GM23338 (cell line): ENCODE measurements at regions not wholly inside any gene's neighbourhood (a gene's known extent, or its start where the extent isn't known, plus 50 kb on each side); places are given as distances from the start of the nearest gene placed in this dataset.

ENCODE experiments used
- ATAC-seq: fragments of 200-7000 bp; cut with Tn5 transposase; 3 replicates; pipeline ENCODE4 v1.9.1; 2020
- DNase-seq: peaks from one replicate; pipeline ENCODE4 v3.0.0-alpha.2; 2015; ENCODE audit warnings: low spot score
- H2AFZ ChIP-seq: fragments of 200-600 bp; sonication (generic); 2 replicates; pipeline ENCODE4 v1.8.0; 2016; ENCODE audit warnings: antibody characterized with exemption, mild to moderate bottlenecking, moderate library complexity
- H3F3A ChIP-seq: fragments of 200-600 bp; sonication (generic); replicated peaks from 2 replicates; pipeline ENCODE4 v1.8.0; 2017; ENCODE audit warnings: antibody characterized with exemption, mixed run types, low read depth
- H3K27ac ChIP-seq: fragments of 200-600 bp; sonication (generic); 2 replicates; pipeline ENCODE4 v1.6.1; 2016; ENCODE audit warnings: low read depth
- H3K27me3 ChIP-seq: fragments of 200-600 bp; sonication (generic); 2 replicates; pipeline ENCODE4 v1.8.0; 2016; ENCODE audit warnings: mild to moderate bottlenecking, mixed run types, moderate library complexity; ENCODE audit not compliant: insufficient read depth
- H3K36me3 ChIP-seq: fragments of 200-600 bp; sonication (generic); 2 replicates; pipeline ENCODE4 v1.8.0; 2016; ENCODE audit warnings: mild to moderate bottlenecking; ENCODE audit not compliant: insufficient read depth
- H3K4me1 ChIP-seq: fragments of 200-600 bp; sonication (generic); 2 replicates; pipeline ENCODE4 v1.8.0; 2016; ENCODE audit warnings: mild to moderate bottlenecking, moderate library complexity; ENCODE audit not compliant: insufficient read depth
- H3K4me2 ChIP-seq: fragments of 200-600 bp; sonication (generic); 2 replicates; pipeline ENCODE4 v1.7.1; 2017; ENCODE audit warnings: mixed run types
- H3K4me3 ChIP-seq: fragments of 200-600 bp; sonication (generic); 2 replicates; pipeline ENCODE4 v1.6.1; 2016; ENCODE audit warnings: mixed run types
- H3K79me2 ChIP-seq: fragments of 200-600 bp; sonication (generic); replicated peaks from 2 replicates; pipeline ENCODE4 v1.8.0; 2017; ENCODE audit warnings: mild to moderate bottlenecking; ENCODE audit not compliant: insufficient read depth
- H3K9me2 ChIP-seq: fragments of 200-600 bp; sonication (generic); 2 replicates; pipeline ENCODE4 v1.8.0; 2017; ENCODE audit not compliant: insufficient read depth
- H4K20me1 ChIP-seq: fragments of 200-600 bp; sonication (generic); replicated peaks from 2 replicates; pipeline ENCODE4 v1.8.0; 2017; ENCODE audit warnings: mild to moderate bottlenecking; ENCODE audit not compliant: insufficient read depth
- H3K27ac Mint-ChIP-seq: 2 replicates; pipeline ENCODE4 v1.8.0; 2020; ENCODE audit warnings: inconsistent platforms, mild to moderate bottlenecking, moderate library complexity, mixed read lengths
- H3K27me3 Mint-ChIP-seq: 3 replicates; pipeline ENCODE4 v1.8.0; 2022; ENCODE audit warnings: low read depth, mild to moderate bottlenecking, moderate library complexity, mixed read lengths, inconsistent platforms; ENCODE audit not compliant: insufficient read depth, poor library complexity
- H3K36me3 Mint-ChIP-seq: 3 replicates; pipeline ENCODE4 v1.8.0; 2021; ENCODE audit warnings: low read depth, mild to moderate bottlenecking, inconsistent platforms, moderate library complexity, mixed read lengths
- H3K4me1 Mint-ChIP-seq: 3 replicates; pipeline ENCODE4 v1.8.0; 2020; ENCODE audit warnings: mild to moderate bottlenecking, inconsistent platforms, mixed read lengths
- H3K4me3 Mint-ChIP-seq: 3 replicates; pipeline ENCODE4 v1.8.0; 2021; ENCODE audit warnings: moderate library complexity, mild to moderate bottlenecking, inconsistent platforms, mixed read lengths
- H3K9me3 Mint-ChIP-seq: 3 replicates; pipeline ENCODE4 v1.8.0; 2020; ENCODE audit warnings: moderate library complexity, mild to moderate bottlenecking, inconsistent platforms, mixed read lengths
- CREB1 ChIP-seq: fragments of 250-450 bp; sonication (Bioruptor Pico); IDR thresholded peaks from 2 replicates; pipeline ENCODE4 v1.5.0; 2020; ENCODE audit warnings: low read depth, mild to moderate bottlenecking, moderate library complexity
- EZH2 ChIP-seq: fragments of 200-600 bp; sonication (generic); IDR thresholded peaks from one replicate; pipeline ENCODE4 v1.8.0; 2017; ENCODE audit warnings: antibody characterized with exemption, mild to moderate bottlenecking, low read depth; ENCODE audit not compliant: unreplicated experiment
- EZH2phosphoT487 ChIP-seq: fragments of 200-600 bp; sonication (generic); IDR thresholded peaks from one replicate; pipeline ENCODE4 v1.8.1; 2018; ENCODE audit warnings: antibody characterized with exemption; ENCODE audit not compliant: unreplicated experiment
- JUNB ChIP-seq: IDR thresholded peaks from one replicate; pipeline ENCODE4 v1.6.1; 2016; ENCODE audit warnings: antibody characterized with exemption; ENCODE audit not compliant: unreplicated experiment
- NANOG ChIP-seq: IDR thresholded peaks from 2 replicates; pipeline ENCODE4 v1.6.1; 2016; ENCODE audit warnings: antibody characterized with exemption, borderline replicate concordance
- POLR2AphosphoS5 ChIP-seq: IDR thresholded peaks from 2 replicates; pipeline ENCODE4 v1.6.1; 2016; ENCODE audit warnings: antibody characterized with exemption, low read depth
- REST ChIP-seq: IDR thresholded peaks from one replicate; pipeline ENCODE4 v1.6.1; 2018; ENCODE audit warnings: antibody characterized with exemption; ENCODE audit not compliant: unreplicated experiment
- STAT1 ChIP-seq: IDR thresholded peaks from one replicate; pipeline ENCODE4 v1.6.1; 2016; ENCODE audit warnings: antibody characterized with exemption; ENCODE audit not compliant: unreplicated experiment
- ZNF114 ChIP-seq: fragments of 250-450 bp; sonication (Bioruptor Pico); IDR thresholded peaks from 2 replicates; pipeline ENCODE4 v1.5.0; 2020; ENCODE audit warnings: mild to moderate bottlenecking, moderate library complexity
- ZNF331 ChIP-seq: fragments of 250-450 bp; sonication (Bioruptor Pico); IDR thresholded peaks from 2 replicates; pipeline ENCODE4 v1.5.0; 2020; ENCODE audit warnings: low read depth, mild to moderate bottlenecking, moderate library complexity
- ZNF462 ChIP-seq: fragments of 250-450 bp; sonication (Bioruptor Pico); IDR thresholded peaks from 2 replicates; pipeline ENCODE4 v1.5.0; 2020; ENCODE audit warnings: mild to moderate bottlenecking, moderate library complexity
- TF ChIP-seq, protein P1 (sequence below): IDR thresholded peaks from 2 replicates; pipeline ENCODE4 v1.6.1; 2016; ENCODE audit warnings: antibody characterized with exemption
- TF ChIP-seq, protein P2 (sequence below), 2 experiments: fragments of 200-600 bp in 1 of 2; sonication (generic) in 1 of 2; conservative IDR thresholded peaks; 2 replicates each; pipeline versions ENCODE4 v1.5.1 to v1.6.1; 2016 to 2017; ENCODE audit warnings: antibody characterized with exemption in 2 of 2, low read depth in 2 of 2, mild to moderate bottlenecking in 2 of 2, moderate library complexity in 1 of 2

- no peak for DNase-seq
Measured at GRCh38 chr3:102790747-102791325, 356.0 kb downstream of the ZPLD1 start.

More at GRCh38 chr3:102790747-102791325, 356.0 kb downstream of the ZPLD1 start:
- H3K27me3 Mint-ChIP-seq: no peaks in the 10 kb centered on the region
- Histone ChIP-seq H3K27ac (no peak overlapping the region), H3K79me2 (no peaks in the 10 kb centered on the region), H3K4me3 (no peak overlapping the region), H3K4me1 (peaks cover 5% of the 10 kb centered on the region; the same call in 1 of the 2 replicates), H4K20me1 (no peaks in the 10 kb centered on the region; the same call in 1 of the 2 replicates), H3F3A (no peaks in the 10 kb centered on the region), H3K4me2 (no peak overlapping the region), H3K27me3 (no peaks in the 10 kb centered on the region), H3K36me3 (no peaks in the 10 kb centered on the region), H3K9me2 (no peaks in the 10 kb centered on the region), H2AFZ (no peak overlapping the region)
- no peak overlapping the region for H3K27ac Mint-ChIP-seq
- no peaks in the 10 kb centered on the region for H3K9me3 Mint-ChIP-seq
- H3K4me3 Mint-ChIP-seq: no peak overlapping the region
- TF ChIP-seq EZH2phosphoT487 (no peak), STAT1 (no peak), CREB1 (CRISPR knock-in tag) (no peak), NANOG (no peak), REST (no peak), EZH2 (no peak), POLR2AphosphoS5 (no peak), ZNF114 (CRISPR knock-in tag) (no peak), ZNF331 (CRISPR knock-in tag) (no peak), JUNB (no peak), ZNF462 (CRISPR knock-in tag) (no peak)
- TF ChIP-seq, protein P1, sequence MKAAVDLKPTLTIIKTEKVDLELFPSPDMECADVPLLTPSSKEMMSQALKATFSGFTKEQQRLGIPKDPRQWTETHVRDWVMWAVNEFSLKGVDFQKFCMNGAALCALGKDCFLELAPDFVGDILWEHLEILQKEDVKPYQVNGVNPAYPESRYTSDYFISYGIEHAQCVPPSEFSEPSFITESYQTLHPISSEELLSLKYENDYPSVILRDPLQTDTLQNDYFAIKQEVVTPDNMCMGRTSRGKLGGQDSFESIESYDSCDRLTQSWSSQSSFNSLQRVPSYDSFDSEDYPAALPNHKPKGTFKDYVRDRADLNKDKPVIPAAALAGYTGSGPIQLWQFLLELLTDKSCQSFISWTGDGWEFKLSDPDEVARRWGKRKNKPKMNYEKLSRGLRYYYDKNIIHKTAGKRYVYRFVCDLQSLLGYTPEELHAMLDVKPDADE: no peak
- TF ChIP-seq, protein P2, sequence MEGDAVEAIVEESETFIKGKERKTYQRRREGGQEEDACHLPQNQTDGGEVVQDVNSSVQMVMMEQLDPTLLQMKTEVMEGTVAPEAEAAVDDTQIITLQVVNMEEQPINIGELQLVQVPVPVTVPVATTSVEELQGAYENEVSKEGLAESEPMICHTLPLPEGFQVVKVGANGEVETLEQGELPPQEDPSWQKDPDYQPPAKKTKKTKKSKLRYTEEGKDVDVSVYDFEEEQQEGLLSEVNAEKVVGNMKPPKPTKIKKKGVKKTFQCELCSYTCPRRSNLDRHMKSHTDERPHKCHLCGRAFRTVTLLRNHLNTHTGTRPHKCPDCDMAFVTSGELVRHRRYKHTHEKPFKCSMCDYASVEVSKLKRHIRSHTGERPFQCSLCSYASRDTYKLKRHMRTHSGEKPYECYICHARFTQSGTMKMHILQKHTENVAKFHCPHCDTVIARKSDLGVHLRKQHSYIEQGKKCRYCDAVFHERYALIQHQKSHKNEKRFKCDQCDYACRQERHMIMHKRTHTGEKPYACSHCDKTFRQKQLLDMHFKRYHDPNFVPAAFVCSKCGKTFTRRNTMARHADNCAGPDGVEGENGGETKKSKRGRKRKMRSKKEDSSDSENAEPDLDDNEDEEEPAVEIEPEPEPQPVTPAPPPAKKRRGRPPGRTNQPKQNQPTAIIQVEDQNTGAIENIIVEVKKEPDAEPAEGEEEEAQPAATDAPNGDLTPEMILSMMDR (conservative IDR thresholded peaks at IDR 0.05; ENCODE audit: low read depth in 2 of 2): no peak
- H3K4me1 Mint-ChIP-seq: peaks cover 26% of the 10 kb centered on the region
- no peaks in the 10 kb centered on the region for H3K36me3 Mint-ChIP-seq
- no peak for ATAC-seq
